SK-N-SH treated with all-trans-retinoic acid at 6 μM for 48 hours (cell line): ENCODE measurements at regions not wholly inside any gene's neighbourhood (a gene's known extent, or its start where the extent isn't known, plus 50 kb on each side); places are given as distances from the start of the nearest gene placed in this dataset.

Experiments
- ATAC-seq: fragments of 200-7000 bp; cut with Tn5 transposase; 3 replicates; pipeline ENCODE4 v1.9.1; 2020; ENCODE audit warnings: mild to moderate bottlenecking, moderate library complexity
- ARNTL ChIP-seq: fragments of 450-650 bp; formaldehyde crosslinking; IDR thresholded peaks from 2 replicates; pipeline ENCODE4 v1.5.0; 2020; ENCODE audit warnings: low read depth, mild to moderate bottlenecking, moderate library complexity, borderline replicate concordance
- BACH2 ChIP-seq: fragments of 250-450 bp; sonication (Bioruptor Pico); IDR thresholded peaks from 2 replicates; pipeline ENCODE4 v1.9.0; 2021; ENCODE audit warnings: mild to moderate bottlenecking, borderline replicate concordance
- CSDC2 ChIP-seq: fragments of 250-450 bp; sonication (Bioruptor Pico); IDR thresholded peaks from 2 replicates; pipeline ENCODE4 v1.5.0; 2020; ENCODE audit warnings: mild to moderate bottlenecking, moderate library complexity
- ESRRG ChIP-seq: fragments of 250-450 bp; sonication (Bioruptor Pico); IDR thresholded peaks from 2 replicates; pipeline ENCODE4 v1.6.1; 2021; ENCODE audit warnings: mild to moderate bottlenecking
- GLIS3 ChIP-seq: fragments of 250-450 bp; sonication (Bioruptor Pico); IDR thresholded peaks from 2 replicates; pipeline ENCODE4 v1.5.0; 2020; ENCODE audit warnings: mild to moderate bottlenecking, moderate library complexity
- ISL1 ChIP-seq: fragments of 250-450 bp; sonication (Bioruptor Pico); IDR thresholded peaks from 2 replicates; pipeline ENCODE4 v2.1.2; 2022; ENCODE audit warnings: mild to moderate bottlenecking, moderate library complexity
- OSR1 ChIP-seq: fragments of 250-450 bp; sonication (Bioruptor Pico); IDR thresholded peaks from 2 replicates; pipeline ENCODE4 v1.8.0; 2022; ENCODE audit warnings: moderate library complexity, mild to moderate bottlenecking, inconsistent platforms
- PATZ1 ChIP-seq: fragments of 250-450 bp; sonication (Bioruptor Pico); IDR thresholded peaks from 2 replicates; pipeline ENCODE4 v1.8.0; 2020; ENCODE audit warnings: mild to moderate bottlenecking, moderate library complexity, borderline replicate concordance
- PPARA ChIP-seq: fragments of 250-450 bp; sonication (Bioruptor Pico); IDR thresholded peaks from 2 replicates; pipeline ENCODE4 v1.5.0; 2020; ENCODE audit warnings: mild to moderate bottlenecking, borderline replicate concordance
- RARB ChIP-seq: fragments of 250-450 bp; sonication (Bioruptor Pico); IDR thresholded peaks from 2 replicates; pipeline ENCODE4 v1.8.0; 2021; ENCODE audit warnings: mild to moderate bottlenecking, moderate library complexity
- TCF4 ChIP-seq: fragments of 250-450 bp; sonication (Bioruptor Pico); IDR thresholded peaks from 2 replicates; pipeline ENCODE4 v1.8.0; 2021; ENCODE audit warnings: mild to moderate bottlenecking, moderate library complexity, borderline replicate concordance
- TSHZ2 ChIP-seq: fragments of 250-450 bp; sonication (Bioruptor Pico); IDR thresholded peaks from 2 replicates; pipeline ENCODE4 v1.5.0; 2020; ENCODE audit warnings: mild to moderate bottlenecking, moderate library complexity
- ZFP3 ChIP-seq: fragments of 250-450 bp; sonication (Bioruptor Pico); IDR thresholded peaks from 2 replicates; pipeline ENCODE4 v1.5.0; 2020; ENCODE audit warnings: mild to moderate bottlenecking, moderate library complexity
- ZFP30 ChIP-seq: fragments of 450-650 bp; formaldehyde crosslinking; IDR thresholded peaks from 2 replicates; pipeline ENCODE4 v1.5.0; 2022; ENCODE audit warnings: mild to moderate bottlenecking, moderate library complexity
- ZNF565 ChIP-seq: fragments of 450-650 bp; formaldehyde crosslinking; conservative IDR thresholded peaks from 2 replicates; pipeline ENCODE4 v1.5.0; 2020; ENCODE audit warnings: low read depth, mild to moderate bottlenecking, moderate library complexity
- ZNF70 ChIP-seq: fragments of 450-650 bp; formaldehyde crosslinking; IDR thresholded peaks from 2 replicates; pipeline ENCODE4 v1.5.0; 2020; ENCODE audit warnings: mild to moderate bottlenecking, moderate library complexity
- ZNF8 ChIP-seq: fragments of 450-650 bp; formaldehyde crosslinking; IDR thresholded peaks from 2 replicates; pipeline ENCODE4 v1.5.0; 2020; ENCODE audit warnings: mild to moderate bottlenecking, moderate library complexity
- TF ChIP-seq, protein P1 (sequence below): fragments of 250-450 bp; sonication (Bioruptor Pico); IDR thresholded peaks from 2 replicates; pipeline ENCODE4 v1.8.0; 2021; ENCODE audit warnings: low read depth, mild to moderate bottlenecking, moderate library complexity, borderline replicate concordance
- TF ChIP-seq, protein P2 (sequence below): fragments of 250-450 bp; sonication (Bioruptor Pico); IDR thresholded peaks from 2 replicates; pipeline ENCODE4 v1.5.1; 2020; ENCODE audit warnings: low read depth, mild to moderate bottlenecking, moderate library complexity
- TF ChIP-seq, protein P3 (sequence below): fragments of 250-450 bp; sonication (Bioruptor Pico); IDR thresholded peaks from 2 replicates; pipeline ENCODE4 v1.5.1; 2021; ENCODE audit warnings: mild to moderate bottlenecking, moderate library complexity

DNA sequence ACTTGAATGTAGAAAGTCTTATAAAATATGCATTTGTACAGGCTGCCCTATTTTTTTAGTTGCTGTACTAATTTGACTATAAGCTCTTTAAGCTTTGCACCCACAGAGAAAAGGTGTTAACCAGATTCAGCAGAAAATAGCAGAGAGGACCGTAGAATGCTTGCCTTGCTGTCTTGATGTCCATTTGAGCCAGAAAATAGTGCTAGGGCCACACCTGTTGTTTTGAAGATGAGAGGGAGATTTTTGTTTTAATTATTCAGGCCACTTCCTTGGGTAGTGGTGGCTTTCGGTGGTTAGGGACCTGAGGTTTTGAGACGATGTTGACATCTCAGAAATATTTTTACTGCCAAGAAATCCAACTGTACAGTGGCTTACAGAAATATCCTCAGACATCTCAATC lies 196.0 kb downstream of the SPATA31D1 start:
- no peak for ATAC-seq
- TF ChIP-seq, protein P1, sequence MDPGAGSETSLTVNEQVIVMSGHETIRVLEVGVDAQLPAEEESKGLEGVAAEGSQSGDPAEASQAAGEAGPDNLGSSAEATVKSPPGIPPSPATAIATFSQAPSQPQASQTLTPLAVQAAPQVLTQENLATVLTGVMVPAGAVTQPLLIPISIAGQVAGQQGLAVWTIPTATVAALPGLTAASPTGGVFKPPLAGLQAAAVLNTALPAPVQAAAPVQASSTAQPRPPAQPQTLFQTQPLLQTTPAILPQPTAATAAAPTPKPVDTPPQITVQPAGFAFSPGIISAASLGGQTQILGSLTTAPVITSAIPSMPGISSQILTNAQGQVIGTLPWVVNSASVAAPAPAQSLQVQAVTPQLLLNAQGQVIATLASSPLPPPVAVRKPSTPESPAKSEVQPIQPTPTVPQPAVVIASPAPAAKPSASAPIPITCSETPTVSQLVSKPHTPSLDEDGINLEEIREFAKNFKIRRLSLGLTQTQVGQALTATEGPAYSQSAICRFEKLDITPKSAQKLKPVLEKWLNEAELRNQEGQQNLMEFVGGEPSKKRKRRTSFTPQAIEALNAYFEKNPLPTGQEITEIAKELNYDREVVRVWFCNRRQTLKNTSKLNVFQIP (CRISPR knock-in tag) = no peak

- ATAC-seq = no peak
- TF ChIP-seq ZNF8 (CRISPR knock-in tag) = no peak
- TF ChIP-seq ESRRG (CRISPR knock-in tag) = no peak
- no peak for TF ChIP-seq ZNF565 (CRISPR knock-in tag)
- TF ChIP-seq ARNTL = no peak
- TF ChIP-seq TCF4 (CRISPR knock-in tag) = no peak
- no peak for TF ChIP-seq CSDC2 (CRISPR knock-in tag)
- TF ChIP-seq ZFP3 (CRISPR knock-in tag) = no peak
- TF ChIP-seq, protein P1 (CRISPR knock-in tag) = no peak
- TF ChIP-seq, all 23 proteins: peak for 0
Measured at GRCh38 chr9:82188817-82189216, 200.2 kb downstream of the SPATA31D1 start.

GRCh38 chr9:82191082-82191770 lies 202.7 kb downstream of the SPATA31D1 start:
- no peak for ATAC-seq
- TF ChIP-seq ZNF565 (CRISPR knock-in tag) = no peak
- no peak for TF ChIP-seq PATZ1

GRCh38 chr9:82192211-82192610 lies 203.6 kb downstream of the SPATA31D1 start:
- ATAC-seq = no peak
- TF ChIP-seq, protein P1 (CRISPR knock-in tag) = no peak
- TF ChIP-seq, protein P2, sequence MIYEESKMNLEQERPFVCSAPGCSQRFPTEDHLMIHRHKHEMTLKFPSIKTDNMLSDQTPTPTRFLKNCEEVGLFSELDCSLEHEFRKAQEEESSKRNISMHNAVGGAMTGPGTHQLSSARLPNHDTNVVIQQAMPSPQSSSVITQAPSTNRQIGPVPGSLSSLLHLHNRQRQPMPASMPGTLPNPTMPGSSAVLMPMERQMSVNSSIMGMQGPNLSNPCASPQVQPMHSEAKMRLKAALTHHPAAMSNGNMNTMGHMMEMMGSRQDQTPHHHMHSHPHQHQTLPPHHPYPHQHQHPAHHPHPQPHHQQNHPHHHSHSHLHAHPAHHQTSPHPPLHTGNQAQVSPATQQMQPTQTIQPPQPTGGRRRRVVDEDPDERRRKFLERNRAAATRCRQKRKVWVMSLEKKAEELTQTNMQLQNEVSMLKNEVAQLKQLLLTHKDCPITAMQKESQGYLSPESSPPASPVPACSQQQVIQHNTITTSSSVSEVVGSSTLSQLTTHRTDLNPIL (CRISPR knock-in tag) = no peak
- no peak for TF ChIP-seq ZNF70 (CRISPR knock-in tag)
- TF ChIP-seq RARB (CRISPR knock-in tag) = no peak
- TF ChIP-seq ZNF565 (CRISPR knock-in tag) = no peak
- TF ChIP-seq ZFP3 (CRISPR knock-in tag) = no peak
- TF ChIP-seq ZFP30 (CRISPR knock-in tag) = no peak
- no peak for TF ChIP-seq ESRRG (CRISPR knock-in tag)
- TF ChIP-seq, protein P3, sequence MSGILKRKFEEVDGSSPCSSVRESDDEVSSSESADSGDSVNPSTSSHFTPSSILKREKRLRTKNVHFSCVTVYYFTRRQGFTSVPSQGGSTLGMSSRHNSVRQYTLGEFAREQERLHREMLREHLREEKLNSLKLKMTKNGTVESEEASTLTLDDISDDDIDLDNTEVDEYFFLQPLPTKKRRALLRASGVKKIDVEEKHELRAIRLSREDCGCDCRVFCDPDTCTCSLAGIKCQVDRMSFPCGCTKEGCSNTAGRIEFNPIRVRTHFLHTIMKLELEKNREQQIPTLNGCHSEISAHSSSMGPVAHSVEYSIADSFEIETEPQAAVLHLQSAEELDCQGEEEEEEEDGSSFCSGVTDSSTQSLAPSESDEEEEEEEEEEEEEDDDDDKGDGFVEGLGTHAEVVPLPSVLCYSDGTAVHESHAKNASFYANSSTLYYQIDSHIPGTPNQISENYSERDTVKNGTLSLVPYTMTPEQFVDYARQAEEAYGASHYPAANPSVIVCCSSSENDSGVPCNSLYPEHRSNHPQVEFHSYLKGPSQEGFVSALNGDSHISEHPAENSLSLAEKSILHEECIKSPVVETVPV = no peak
- TF ChIP-seq PATZ1 = no peak
- no peak for TF ChIP-seq TCF4 (CRISPR knock-in tag)
- TF ChIP-seq OSR1 (CRISPR knock-in tag) = no peak
- TF ChIP-seq GLIS3 = no peak
- TF ChIP-seq TSHZ2 = no peak
- TF ChIP-seq PPARA = no peak
- TF ChIP-seq BACH2 (CRISPR knock-in tag) = no peak
- no peak for TF ChIP-seq ISL1 (CRISPR knock-in tag)
- no peak for TF ChIP-seq ARNTL
